ENCODE measurements at regions not wholly inside any gene's neighbourhood (a gene's known extent, or its start where the extent isn't known, plus 50 kb on each side); places are given as distances from the start of the nearest gene placed in this dataset.

GRCh38 chr17:31674717-31675349, 184.2 kb downstream of the COPRS start:
- Histone ChIP-seq H3K9me3 (ENCODE audit: control insufficient read depth in 3 of 3, low read length in 3 of 3) (no peaks in the 10 kb centered on the region), H3K4me3 (ENCODE audit: low read length in 3 of 3) (no peak overlapping the region), H3K4me1 (ENCODE audit: control insufficient read depth in 3 of 3, insufficient read depth in 3 of 3, low read length in 3 of 3) (peaks cover 10 to 18% (median 14%) of the 10 kb centered on the region in 3 donors), H3K27ac (ENCODE audit: low read depth, low read length) (no peak overlapping the region), H3K36me3 (ENCODE audit: control insufficient read depth in 3 of 3, insufficient read depth in 3 of 3, low read length in 3 of 3) (no peaks in the 10 kb centered on the region), H3K27me3 (ENCODE audit: control insufficient read depth in 3 of 3, insufficient read depth in 3 of 3, low read length in 3 of 3) (peaks cover 11 to 34% (median 12%) of the 10 kb centered on the region in 3 donors), H3K9ac (ENCODE audit: low read depth in 1 of 3, low read length in 3 of 3) (no peak overlapping the region)

GRCh38 chr17:31674305-31674704, 184.7 kb downstream of the COPRS start:
- no peak overlapping the region for H3K9ac ChIP-seq (ENCODE audit: low read depth in 1 of 3, low read length in 3 of 3)
- no peaks in the 10 kb centered on the region for H3K9me3 ChIP-seq (ENCODE audit: control insufficient read depth in 3 of 3, low read length in 3 of 3)
- H3K27me3 ChIP-seq (ENCODE audit: control insufficient read depth in 3 of 3, insufficient read depth in 3 of 3, low read length in 3 of 3) = peaks cover 11 to 34% (median 12%) of the 10 kb centered on the region in 3 donors
- no peak overlapping the region for H3K27ac ChIP-seq (ENCODE audit: low read depth, low read length)
- H3K4me3 ChIP-seq (ENCODE audit: low read length in 3 of 3) = no peak overlapping the region
- no peaks in the 10 kb centered on the region for H3K36me3 ChIP-seq (ENCODE audit: control insufficient read depth in 3 of 3, insufficient read depth in 3 of 3, low read length in 3 of 3)
- H3K4me1 ChIP-seq (ENCODE audit: control insufficient read depth in 3 of 3, insufficient read depth in 3 of 3, low read length in 3 of 3) = peaks cover 10 to 18% (median 14%) of the 10 kb centered on the region in 3 donors

- no peaks in the 10 kb centered on the region for H3K9me3 ChIP-seq (ENCODE audit: control insufficient read depth in 3 of 3, low read length in 3 of 3)
- peaks cover under 1 to 7% (median 5%) of the 10 kb centered on the region in 3 donors for H3K4me1 ChIP-seq (ENCODE audit: control insufficient read depth in 3 of 3, insufficient read depth in 3 of 3, low read length in 3 of 3)
- H3K36me3 ChIP-seq (ENCODE audit: control insufficient read depth in 3 of 3, insufficient read depth in 3 of 3, low read length in 3 of 3) = no peaks in the 10 kb centered on the region
- H3K9ac ChIP-seq (ENCODE audit: low read depth in 1 of 3, low read length in 3 of 3) = no peak overlapping the region
- H3K27me3 ChIP-seq (ENCODE audit: control insufficient read depth in 3 of 3, insufficient read depth in 3 of 3, low read length in 3 of 3) = peaks cover 11 to 32% (median 12%) of the 10 kb centered on the region in 3 donors
- no peak overlapping the region for H3K27ac ChIP-seq (ENCODE audit: low read depth, low read length)
- H3K4me3 ChIP-seq (ENCODE audit: low read length in 3 of 3) = no peak overlapping the region
Observed at GRCh38 chr17:31673076-31673475, 186.0 kb downstream of the COPRS start.

- Histone ChIP-seq H3K4me3 (ENCODE audit: low read length in 3 of 3) (no peak overlapping the region), H3K27ac (ENCODE audit: low read depth, low read length) (no peak overlapping the region), H3K9me3 (ENCODE audit: control insufficient read depth in 3 of 3, low read length in 3 of 3) (no peaks in the 10 kb centered on the region), H3K4me1 (ENCODE audit: control insufficient read depth in 3 of 3, insufficient read depth in 3 of 3, low read length in 3 of 3) (peaks cover 0 to 5% (median 3%) of the 10 kb centered on the region in 3 donors), H3K36me3 (ENCODE audit: control insufficient read depth in 3 of 3, insufficient read depth in 3 of 3, low read length in 3 of 3) (no peaks in the 10 kb centered on the region), H3K9ac (ENCODE audit: low read depth in 1 of 3, low read length in 3 of 3) (no peak overlapping the region), H3K27me3 (ENCODE audit: control insufficient read depth in 3 of 3, insufficient read depth in 3 of 3, low read length in 3 of 3) (peaks cover 8 to 29% (median 12%) of the 10 kb centered on the region in 3 donors)
Observed at GRCh38 chr17:31672161-31672819, 186.8 kb downstream of the COPRS start.

GRCh38 chr17:31663576-31663975, 195.5 kb downstream of the COPRS start:
- Histone ChIP-seq H3K4me1 (ENCODE audit: control insufficient read depth in 3 of 3, insufficient read depth in 3 of 3, low read length in 3 of 3) (no peaks in the 10 kb centered on the region), H3K27me3 (ENCODE audit: control insufficient read depth in 3 of 3, insufficient read depth in 3 of 3, low read length in 3 of 3) (peaks cover 0 to 12% (median 3%) of the 10 kb centered on the region in 3 donors), H3K4me3 (ENCODE audit: low read length in 3 of 3) (no peak overlapping the region), H3K9me3 (ENCODE audit: control insufficient read depth in 3 of 3, low read length in 3 of 3) (peaks cover 6 to 19% (median 11%) of the 10 kb centered on the region in 3 donors), H3K36me3 (ENCODE audit: control insufficient read depth in 3 of 3, insufficient read depth in 3 of 3, low read length in 3 of 3) (no peaks in the 10 kb centered on the region), H3K27ac (ENCODE audit: low read depth, low read length) (no peak overlapping the region), H3K9ac (ENCODE audit: low read depth in 1 of 3, low read length in 3 of 3) (no peak overlapping the region)

GRCh38 chr17:31660684-31661083, 198.4 kb downstream of the COPRS start:
- no peak overlapping the region for H3K9ac ChIP-seq (ENCODE audit: low read depth in 1 of 3, low read length in 3 of 3)
- H3K36me3 ChIP-seq (ENCODE audit: control insufficient read depth in 3 of 3, insufficient read depth in 3 of 3, low read length in 3 of 3) = no peaks in the 10 kb centered on the region
- no peaks in the 10 kb centered on the region for H3K4me1 ChIP-seq (ENCODE audit: control insufficient read depth in 3 of 3, insufficient read depth in 3 of 3, low read length in 3 of 3)
- H3K27ac ChIP-seq (ENCODE audit: low read depth, low read length) = no peak overlapping the region
- peaks cover 6 to 19% (median 11%) of the 10 kb centered on the region in 3 donors for H3K9me3 ChIP-seq (ENCODE audit: control insufficient read depth in 3 of 3, low read length in 3 of 3)
- H3K4me3 ChIP-seq (ENCODE audit: low read length in 3 of 3) = no peak overlapping the region
- peaks cover 3 to 16% (median 3%) of the 10 kb centered on the region in 3 donors for H3K27me3 ChIP-seq (ENCODE audit: control insufficient read depth in 3 of 3, insufficient read depth in 3 of 3, low read length in 3 of 3)

GRCh38 chr17:31657876-31658275, 201.2 kb downstream of the COPRS start:
- Histone ChIP-seq H3K27ac (ENCODE audit: low read depth, low read length) (no peak overlapping the region), H3K9me3 (ENCODE audit: control insufficient read depth in 3 of 3, low read length in 3 of 3) (peaks cover 3 to 5% (median 4%) of the 10 kb centered on the region in 3 donors), H3K4me1 (ENCODE audit: control insufficient read depth in 3 of 3, insufficient read depth in 3 of 3, low read length in 3 of 3) (no peaks in the 10 kb centered on the region)

GRCh38 chr17:31654936-31655335, 204.1 kb downstream of the COPRS start:
- no peak overlapping the region for H3K27ac ChIP-seq (ENCODE audit: low read depth, low read length)
- peaks cover 3 to 14% (median 10%) of the 10 kb centered on the region in 3 donors for H3K27me3 ChIP-seq (ENCODE audit: control insufficient read depth in 3 of 3, insufficient read depth in 3 of 3, low read length in 3 of 3)
- no peak overlapping the region for H3K4me3 ChIP-seq (ENCODE audit: low read length in 3 of 3)
- no peak overlapping the region for H3K9ac ChIP-seq (ENCODE audit: low read depth in 1 of 3, low read length in 3 of 3)
- H3K4me1 ChIP-seq (ENCODE audit: control insufficient read depth in 3 of 3, insufficient read depth in 3 of 3, low read length in 3 of 3) = no peaks in the 10 kb centered on the region
- no peaks in the 10 kb centered on the region for H3K9me3 ChIP-seq (ENCODE audit: control insufficient read depth in 3 of 3, low read length in 3 of 3)
- H3K36me3 ChIP-seq (ENCODE audit: control insufficient read depth in 3 of 3, insufficient read depth in 3 of 3, low read length in 3 of 3) = no peaks in the 10 kb centered on the region

More at GRCh38 chr17:31657876-31658275, 201.2 kb downstream of the COPRS start:
- Histone ChIP-seq H3K9ac (ENCODE audit: low read depth in 1 of 3, low read length in 3 of 3) (no peak overlapping the region), H3K36me3 (ENCODE audit: control insufficient read depth in 3 of 3, insufficient read depth in 3 of 3, low read length in 3 of 3) (no peaks in the 10 kb centered on the region), H3K27me3 (ENCODE audit: control insufficient read depth in 3 of 3, insufficient read depth in 3 of 3, low read length in 3 of 3) (peaks cover 3 to 16% (median 14%) of the 10 kb centered on the region in 3 donors), H3K4me3 (ENCODE audit: low read length in 3 of 3) (no peak overlapping the region)

GRCh38 chr17:31653691-31654090, 205.4 kb downstream of the COPRS start:
- H3K4me3 ChIP-seq (ENCODE audit: low read length in 3 of 3) = no peak overlapping the region
- H3K27me3 ChIP-seq (ENCODE audit: control insufficient read depth in 3 of 3, insufficient read depth in 3 of 3, low read length in 3 of 3) = peaks cover 3 to 11% (median 6%) of the 10 kb centered on the region in 3 donors
- H3K27ac ChIP-seq (ENCODE audit: low read depth, low read length) = no peak overlapping the region
- no peaks in the 10 kb centered on the region for H3K36me3 ChIP-seq (ENCODE audit: control insufficient read depth in 3 of 3, insufficient read depth in 3 of 3, low read length in 3 of 3)
- no peaks in the 10 kb centered on the region for H3K4me1 ChIP-seq (ENCODE audit: control insufficient read depth in 3 of 3, insufficient read depth in 3 of 3, low read length in 3 of 3)
- no peaks in the 10 kb centered on the region for H3K9me3 ChIP-seq (ENCODE audit: control insufficient read depth in 3 of 3, low read length in 3 of 3)
- no peak overlapping the region for H3K9ac ChIP-seq (ENCODE audit: low read depth in 1 of 3, low read length in 3 of 3)
